ENCODE measurements at regions not wholly inside any gene's neighbourhood (a gene's known extent, or its start where the extent isn't known, plus 50 kb on each side); places are given as distances from the start of the nearest gene placed in this dataset.

DNA sequence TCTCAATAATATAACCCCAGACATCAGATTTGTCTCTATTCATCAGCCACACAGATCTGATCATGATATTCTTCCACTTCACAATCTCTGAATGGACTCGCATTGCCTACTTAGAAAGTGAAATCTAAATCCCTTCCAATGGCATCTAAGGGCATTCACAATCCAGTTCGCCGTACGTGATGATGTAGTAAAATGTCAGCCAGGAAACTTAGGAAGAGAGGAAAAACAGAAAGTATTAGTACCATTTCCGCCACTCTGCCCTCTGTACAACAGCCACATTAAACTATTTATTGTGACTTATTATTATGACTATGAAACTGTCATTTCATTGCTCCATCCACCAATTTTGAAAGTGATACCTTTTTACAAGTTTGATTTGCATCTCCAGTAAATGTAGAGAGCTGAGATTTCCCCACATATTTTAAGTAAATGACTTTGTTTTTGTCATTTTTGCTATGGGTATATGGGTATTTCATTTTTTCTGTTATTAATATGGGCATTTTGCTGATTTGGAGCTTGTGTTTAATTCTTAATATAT is 69.4 kb upstream of the SMIM36 start:
- DNase-seq, result no peak

DNA sequence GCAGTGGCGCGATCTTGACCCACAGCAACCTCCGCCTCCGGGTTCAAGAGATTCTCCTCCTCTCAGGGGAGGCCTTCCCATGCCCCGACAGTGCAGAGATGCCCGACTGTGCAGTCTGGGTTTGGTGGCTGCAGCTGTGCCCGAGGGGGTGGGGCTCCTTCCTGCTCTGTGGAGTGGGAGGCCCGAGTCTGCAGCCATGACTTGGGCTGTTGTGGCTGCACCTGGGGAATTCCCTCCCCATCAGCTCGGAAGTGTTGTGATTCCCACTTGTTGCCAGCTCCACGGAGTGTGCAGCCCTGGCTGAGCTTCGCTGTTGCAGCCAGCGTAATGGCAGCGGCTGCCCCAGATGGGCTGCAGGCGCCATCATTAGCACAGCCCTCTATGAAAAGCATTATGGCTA is 66.4 kb upstream of the SMIM36 start:
- no peak for DNase-seq

DNA sequence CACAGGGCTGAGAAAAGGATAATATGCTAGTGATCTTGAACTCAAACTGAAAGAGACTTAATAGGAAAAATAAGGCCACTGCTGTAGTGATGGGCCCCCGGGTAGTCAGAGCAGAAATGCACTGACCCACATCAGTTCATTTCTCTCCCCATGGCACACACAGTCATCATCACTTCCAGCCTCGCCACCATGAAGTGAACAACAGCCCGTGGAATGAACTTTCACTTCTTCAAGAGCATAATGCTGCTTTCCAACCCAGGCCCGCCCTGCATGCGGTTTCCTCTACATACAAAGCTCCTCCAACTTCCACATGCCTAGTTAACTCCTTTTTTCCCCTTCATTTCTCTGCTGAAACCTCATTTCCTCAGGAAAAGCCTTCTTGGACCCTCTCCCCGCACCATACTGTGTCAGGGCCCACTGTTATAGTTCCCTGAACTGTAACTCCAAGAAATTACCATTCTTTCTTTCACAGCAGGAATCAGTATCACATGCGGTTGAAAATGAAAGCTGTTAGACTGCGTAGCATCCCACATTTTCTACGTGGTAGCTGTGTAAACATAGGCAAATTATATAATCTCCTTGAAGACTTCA is 65.8 kb upstream of the SMIM36 start:
- DNase-seq, result no peak

DNA sequence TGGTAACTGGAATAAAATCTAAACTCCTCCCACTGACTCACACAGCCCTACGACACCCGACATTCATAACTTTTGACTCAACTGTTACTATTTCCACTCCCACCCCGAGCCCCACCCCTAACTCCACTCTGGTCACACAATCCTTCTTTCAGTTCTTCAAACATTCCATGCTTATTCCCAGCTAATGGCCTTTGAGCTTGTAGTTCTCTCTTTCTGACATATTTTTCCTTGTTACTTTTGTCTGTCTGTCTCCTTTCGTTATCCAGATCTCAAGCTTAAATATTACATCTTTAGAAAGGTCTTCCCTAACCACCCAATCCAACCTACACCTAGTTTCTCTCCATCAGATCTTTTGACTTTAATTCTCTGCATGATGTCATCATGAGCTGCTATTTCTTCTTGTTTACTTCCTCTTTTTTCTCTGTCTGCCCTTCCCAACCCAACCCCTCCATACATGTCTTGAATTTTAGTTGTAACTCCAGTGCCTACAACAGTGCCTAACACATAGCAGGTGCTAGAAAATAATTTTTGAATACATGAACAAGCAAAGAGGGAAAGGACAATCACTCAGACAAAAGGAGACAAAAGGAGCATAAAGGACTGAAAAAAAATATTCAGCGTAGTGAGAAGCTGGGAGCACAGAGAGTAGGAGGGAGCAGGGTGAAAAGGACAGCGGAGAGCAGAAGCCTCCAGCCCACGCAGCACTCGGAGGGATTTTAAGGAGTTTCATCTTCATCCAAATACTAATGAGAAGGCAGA is 65.2 kb upstream of the SMIM36 start:
- DNase-seq, result no peak

DNA sequence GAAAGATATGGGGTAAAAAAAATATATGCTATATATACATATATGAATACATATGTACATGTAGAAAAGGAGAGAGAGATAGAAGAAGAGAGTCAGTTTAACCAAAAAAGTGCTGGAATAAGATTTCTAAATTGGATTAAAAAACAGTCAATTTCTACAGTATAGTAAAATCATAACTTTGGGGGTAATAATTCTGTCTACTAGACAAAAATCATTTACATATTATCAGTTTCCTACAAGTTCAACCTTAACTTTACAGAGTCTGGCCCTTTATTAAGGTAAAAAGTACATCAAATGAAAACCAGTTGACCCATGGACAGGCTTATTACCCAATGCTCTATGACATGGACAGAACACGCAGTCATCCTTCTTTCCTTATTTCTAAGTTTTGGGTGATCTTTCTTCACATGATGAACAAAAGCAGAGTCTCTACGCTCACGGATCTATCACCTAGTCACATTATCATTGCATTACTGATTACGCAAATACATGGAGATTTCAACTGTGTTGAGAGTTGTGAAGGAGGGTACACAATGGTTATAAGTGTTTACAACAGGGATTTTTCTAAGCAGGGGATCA is 63.9 kb upstream of the SMIM36 start:
- no peak for DNase-seq

DNA sequence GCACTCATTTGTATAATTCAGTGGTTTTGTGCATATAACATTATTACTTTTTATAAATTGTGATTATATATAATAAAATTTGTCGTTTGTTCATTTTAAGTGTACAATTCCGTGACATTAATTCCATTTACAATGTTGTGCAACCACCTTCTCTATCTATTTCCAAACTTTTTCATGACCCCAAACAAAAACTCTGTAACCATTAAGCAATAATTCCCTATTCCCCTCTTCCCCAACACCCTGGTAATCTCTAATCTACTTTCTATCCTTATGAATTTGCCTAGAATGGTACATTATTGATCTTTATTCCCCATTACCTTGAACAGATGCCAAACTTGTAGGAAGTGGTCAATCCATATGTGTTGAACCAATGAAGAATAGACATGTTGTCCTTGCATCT is 61.3 kb upstream of the SMIM36 start:
- no peak for DNase-seq

DNA sequence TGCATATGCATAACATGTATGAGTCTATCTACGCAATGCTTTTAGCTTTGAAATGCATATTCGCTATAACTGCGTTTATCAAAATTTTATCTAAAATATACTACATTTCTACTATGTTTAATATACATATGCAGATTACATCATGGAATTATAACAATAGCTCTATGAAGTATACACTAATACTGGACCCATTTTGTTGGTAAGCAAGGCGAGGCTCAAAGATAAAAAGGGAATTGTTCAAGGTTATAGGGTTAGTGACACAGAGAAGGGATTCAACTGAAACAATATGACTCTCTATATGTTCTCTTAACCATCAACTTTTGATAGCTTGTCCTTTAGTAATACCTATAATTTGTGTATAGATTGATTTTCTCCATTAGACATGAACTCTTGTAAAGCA is 60.9 kb upstream of the SMIM36 start:
- no peak for DNase-seq

DNA sequence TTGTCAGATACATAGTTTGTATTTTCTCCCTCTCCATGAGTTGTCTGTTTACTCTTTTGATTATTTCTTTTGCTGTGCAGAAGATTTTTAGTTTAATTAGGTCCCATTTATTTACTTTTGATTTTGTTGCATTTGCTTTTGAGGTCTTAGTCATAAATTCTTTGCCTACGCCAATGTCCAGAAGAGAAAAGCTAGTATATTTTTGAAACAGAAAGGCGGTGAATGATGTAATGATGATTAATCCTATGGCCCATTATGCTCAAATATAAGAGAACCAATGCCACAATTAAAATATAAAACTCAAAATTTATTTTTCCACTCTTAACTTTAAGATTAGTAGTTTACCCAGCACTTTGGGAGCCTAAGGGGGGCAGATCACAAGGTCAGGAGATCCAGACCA is 59.8 kb upstream of the SMIM36 start:
- no peak for DNase-seq

DNA sequence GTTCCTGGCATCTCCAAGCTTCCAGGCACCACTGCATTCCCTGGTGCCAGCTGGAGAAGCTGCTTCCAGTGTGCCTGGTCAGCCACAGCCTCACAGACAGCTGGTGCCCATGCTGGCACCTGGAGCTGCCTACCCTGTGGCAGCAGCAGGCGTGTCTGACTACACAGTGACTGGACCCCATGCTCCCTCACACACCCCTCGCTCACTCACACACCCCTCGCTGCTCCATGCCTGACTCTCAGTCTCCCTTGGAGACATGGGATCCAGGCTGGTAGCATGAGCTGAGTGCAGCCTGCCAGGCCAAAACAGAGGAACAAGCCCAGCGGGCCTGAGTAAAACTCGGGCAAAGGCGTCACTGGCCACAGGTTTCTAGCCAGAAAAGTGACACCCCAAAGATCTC is 59.1 kb upstream of the SMIM36 start:
- no peak for DNase-seq

DNA sequence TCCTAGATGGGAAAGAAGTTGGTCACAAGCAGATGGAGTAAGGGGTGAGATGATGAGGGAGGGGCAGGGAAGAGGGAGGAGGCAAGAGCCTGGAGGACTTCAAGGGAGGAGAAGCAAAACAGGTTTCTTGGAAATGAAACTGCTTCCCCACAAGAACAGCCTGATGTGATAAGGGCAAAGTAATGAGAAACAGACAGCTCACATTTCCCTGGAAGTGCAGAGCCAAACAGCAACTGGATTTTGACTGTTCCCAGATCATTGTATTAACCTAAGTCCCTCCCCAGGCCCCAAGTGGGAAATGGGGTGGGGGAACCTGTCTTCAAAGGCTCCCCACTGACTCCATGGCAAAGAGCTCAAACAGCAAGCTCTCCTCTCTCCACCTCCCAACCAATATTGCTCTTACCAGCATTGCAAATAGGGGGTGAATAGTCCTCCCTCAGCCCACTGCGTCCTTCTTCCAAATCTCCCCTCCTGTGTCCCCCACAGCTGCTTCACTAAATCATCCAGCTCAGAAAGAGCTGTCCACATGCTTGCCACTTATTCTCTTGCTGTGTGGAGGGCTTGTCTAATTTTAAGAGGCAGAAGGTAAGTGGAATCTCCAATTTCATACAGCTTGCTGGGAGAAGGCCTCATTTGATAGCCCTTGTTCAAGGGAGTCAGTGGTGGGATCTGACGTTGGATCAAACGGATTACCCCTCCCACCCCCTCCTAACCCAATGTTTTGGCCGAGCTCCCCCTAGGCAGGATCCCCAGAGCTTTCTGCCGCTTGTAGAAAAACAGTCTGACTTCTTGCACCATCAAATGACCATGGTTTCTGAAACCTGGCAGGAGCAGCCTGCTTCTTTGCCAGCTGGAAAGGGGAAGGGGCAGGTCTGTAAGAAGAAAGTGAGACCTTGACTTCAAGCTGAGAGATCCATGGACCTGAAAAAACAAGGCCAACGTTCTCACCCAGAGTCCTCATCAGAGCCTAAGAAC is 56.3 kb upstream of the SMIM36 start:
- DNase-seq, result no peak

DNA sequence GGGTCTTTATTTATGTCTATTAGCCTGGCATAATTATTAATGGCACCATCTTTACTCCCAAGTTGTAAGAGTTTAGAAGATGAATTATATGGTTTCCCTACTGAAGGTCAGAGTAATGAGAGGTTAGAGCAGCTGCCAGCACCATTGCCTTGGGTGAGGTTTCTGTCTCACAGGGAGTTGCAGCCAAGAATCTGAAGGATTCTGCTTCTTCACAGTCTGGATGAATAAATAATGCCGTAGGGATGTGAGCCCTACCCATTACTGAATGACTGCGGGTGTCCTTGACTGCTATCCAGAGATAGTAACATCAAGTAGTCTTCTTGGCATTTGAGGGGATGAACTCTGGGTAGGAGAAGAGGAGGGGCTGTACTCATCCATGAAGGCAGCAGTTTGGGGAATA is 52.8 kb upstream of the SMIM36 start:
- DNase-seq, result no peak

DNA sequence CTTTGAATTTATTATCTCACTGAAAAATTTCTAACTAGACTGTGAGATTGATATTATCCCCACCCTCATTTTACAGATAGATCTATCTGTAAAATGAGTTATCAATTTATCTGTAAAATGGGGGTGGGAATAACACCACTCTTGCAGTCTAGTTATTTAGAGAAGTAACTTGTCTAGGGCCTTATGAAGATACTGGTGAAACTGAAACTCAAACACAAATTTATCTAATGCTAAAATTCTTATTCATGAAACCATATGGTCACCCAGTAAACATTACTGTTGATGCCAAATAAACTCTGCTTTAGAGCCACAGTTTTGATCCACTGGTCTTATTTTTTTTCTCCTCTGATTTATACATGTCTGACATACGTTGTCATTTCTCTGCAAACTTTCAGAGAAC is 52.1 kb upstream of the SMIM36 start:
- no peak for DNase-seq

DNA sequence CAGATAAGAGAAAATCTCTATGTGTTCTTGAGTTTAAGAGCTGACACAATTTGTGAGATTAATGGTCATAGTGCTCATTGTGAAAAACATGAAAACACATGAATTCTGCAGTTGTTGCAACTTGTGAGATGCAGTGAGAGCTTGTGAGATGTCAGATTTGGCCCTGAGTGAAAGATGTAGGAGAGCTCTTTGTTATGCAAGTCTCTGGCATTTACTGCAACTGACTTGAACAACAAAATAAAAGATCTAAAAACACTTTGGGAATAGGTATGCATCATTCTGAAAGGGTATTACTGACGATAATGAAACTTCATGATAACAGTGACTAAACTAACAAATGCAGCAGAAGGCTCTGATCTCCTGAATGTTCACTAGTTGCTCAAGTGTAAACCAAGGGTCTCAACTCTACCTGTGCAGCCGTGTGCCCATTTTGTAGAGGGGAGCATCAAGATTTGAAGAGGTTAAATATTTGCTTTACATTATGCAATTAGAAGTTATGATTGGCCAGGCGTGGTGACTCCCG is 50.8 kb upstream of the SMIM36 start:
- DNase-seq, result no peak

DNA sequence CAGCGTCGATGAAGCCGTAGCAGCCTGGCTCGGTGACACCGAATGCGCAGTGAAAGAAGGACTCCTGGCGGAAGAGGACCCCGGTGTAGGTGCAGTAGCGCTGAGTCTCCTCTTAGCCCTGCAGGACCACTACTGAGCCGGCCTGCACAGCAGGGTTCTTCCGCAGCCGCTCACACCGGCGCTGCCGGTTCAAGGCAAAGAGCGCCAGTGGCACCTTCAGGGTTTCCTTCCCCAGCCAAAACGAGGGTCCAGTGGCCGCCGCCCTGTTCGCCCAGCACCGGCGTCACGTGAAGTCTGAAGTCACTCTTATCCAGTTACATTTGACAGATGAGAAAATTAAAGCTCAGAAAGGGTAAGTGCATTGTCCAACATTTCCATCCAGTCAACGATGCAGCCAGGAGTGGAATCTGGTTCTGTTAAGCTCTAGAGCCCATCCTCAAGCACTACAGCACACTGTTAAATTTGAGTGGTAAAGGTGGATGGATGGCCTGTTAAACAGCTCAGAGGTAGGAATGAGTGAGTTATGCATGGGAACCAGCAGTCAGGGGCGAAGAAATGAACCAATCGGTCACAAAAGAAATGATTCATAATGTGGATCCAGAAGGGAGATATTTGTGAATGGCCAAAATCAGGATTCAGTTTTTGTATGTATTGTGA is 50.2 kb upstream of the SMIM36 start:
- no peak for DNase-seq

Data from NCI-H82 (cell line).